ENCODE measurements at regions not wholly inside any gene's neighbourhood (a gene's known extent, or its start where the extent isn't known, plus 50 kb on each side); places are given as distances from the start of the nearest gene placed in this dataset.
"Not testable (repeated sequence)": the region's sequence is repeated elsewhere in the genome, so short reads cannot be mapped to it uniquely, and the experiment has no call there.

- DNase-seq, result peak in 1 of 3 donors; percentile 28
These were observed 54.4 kb downstream of the PRR18 start for GRCh38 chr6:166253778-166254204.

- peak in 1 of 3 donors; percentile 36 for DNase-seq
These were observed 54.9 kb downstream of the PRR18 start for GRCh38 chr6:166253281-166253681.

- no peak for DNase-seq
These were observed 55.6 kb downstream of the PRR18 start for GRCh38 chr6:166252601-166253000.

DNA sequence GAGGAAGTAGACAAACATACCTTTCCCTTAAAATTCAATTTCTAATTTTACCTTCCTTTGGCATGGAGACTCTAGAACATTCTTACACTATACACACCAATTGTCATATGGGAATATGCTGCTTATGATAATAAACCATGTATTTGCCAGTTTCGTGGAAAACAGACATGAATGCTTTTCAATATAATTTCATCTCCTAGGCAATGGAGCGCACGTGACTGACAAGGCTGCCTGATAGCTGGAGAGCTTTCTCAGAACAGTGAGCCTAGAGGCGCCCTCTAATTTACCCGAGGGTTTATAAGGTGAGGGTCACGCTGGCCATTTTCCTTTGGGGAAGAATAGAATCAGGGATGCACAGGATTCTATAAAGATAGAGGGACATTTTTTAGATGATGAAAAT, 56.5 kb downstream of the PRR18 start:
- DNase-seq, result no peak

DNA sequence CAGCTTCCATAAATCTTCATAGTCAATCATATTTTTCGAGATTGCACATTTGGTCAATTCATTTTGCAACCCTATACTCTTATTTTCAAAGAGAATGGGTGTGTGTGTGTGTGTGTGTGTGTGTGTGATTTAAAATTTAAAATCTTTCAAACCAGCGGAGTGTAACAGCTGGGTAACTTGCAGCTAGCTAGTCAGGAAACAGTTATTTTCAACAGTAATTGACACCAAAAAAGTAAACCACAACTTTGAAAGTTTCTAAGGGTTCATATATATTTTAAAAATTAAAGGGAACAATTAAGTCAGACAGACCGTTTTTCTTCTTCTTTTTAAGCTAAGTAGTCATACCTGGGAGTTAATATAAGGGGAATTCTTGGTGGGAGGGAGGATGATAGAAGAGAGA, 57.0 kb downstream of the PRR18 start:
- no peak for DNase-seq

DNA sequence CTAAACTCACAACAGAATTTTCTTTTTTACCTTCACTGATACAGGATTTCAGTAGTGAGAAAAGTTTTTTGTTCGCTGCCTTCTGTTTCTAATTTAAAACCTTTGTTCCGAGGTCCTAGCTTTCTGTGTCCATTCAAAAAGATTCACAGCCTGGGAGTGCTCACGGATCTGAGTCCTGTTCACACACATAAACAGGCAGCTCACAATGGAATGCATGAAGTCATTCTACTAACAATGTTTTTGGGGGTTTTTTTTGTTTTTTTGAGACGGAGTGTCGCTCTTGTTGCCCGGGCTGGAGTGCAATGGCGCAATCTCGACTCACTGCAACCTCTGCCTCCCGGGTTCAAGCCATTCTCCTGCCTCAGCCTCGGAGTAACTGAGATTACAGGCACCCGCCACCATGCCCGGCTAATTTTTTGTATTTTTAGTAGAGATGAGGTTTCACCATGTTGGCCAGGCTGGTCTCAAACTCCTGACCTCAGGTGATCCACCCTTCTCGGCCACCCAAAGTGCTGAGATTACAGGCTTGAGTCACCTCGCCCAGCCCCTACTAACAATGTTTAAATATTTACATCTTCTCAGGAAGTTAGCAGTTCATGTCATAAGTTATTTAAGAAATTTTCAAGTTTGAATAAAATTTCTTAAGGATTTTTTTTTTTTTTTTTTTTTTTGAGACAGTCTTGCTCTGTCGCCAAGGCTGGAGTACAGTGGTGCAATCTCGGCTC, 59.0 kb downstream of the PRR18 start:
- not testable (repeated sequence) for DNase-seq

DNA sequence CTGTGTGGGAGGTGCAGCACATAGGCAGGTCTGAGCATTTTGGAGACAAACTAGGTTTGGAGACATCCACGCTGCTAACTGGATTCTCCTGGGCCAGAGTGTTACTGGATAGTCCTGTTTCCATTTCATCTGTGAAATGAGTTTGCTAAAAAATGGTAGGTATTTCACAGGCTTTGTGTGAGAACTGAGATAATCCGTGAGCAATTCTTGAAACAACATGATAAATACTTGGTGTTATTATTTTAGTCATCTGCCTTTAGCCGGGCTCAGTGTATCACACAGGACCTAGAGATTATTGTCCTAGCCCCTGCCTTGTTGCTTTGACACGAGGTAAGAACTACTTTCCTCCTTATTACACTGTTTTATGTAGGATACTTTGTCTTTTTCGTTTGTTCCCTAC, 63.0 kb downstream of the PRR18 start:
- no peak for DNase-seq

- no peak for DNase-seq
These were observed 63.7 kb downstream of the PRR18 start for GRCh38 chr6:166244353-166245045.

GRCh38 chr6:166242888-166243287, 65.3 kb downstream of the PRR18 start:
- no peak for DNase-seq

GRCh38 chr6:166241974-166242373, 66.2 kb downstream of the PRR18 start:
- DNase-seq, result no peak

- DNase-seq, result no peak
These were observed 67.3 kb downstream of the PRR18 start for GRCh38 chr6:166240889-166241288.

GRCh38 chr6:166237617-166238016, 70.0 kb upstream of the TBXT start:
- no peak for DNase-seq

DNA sequence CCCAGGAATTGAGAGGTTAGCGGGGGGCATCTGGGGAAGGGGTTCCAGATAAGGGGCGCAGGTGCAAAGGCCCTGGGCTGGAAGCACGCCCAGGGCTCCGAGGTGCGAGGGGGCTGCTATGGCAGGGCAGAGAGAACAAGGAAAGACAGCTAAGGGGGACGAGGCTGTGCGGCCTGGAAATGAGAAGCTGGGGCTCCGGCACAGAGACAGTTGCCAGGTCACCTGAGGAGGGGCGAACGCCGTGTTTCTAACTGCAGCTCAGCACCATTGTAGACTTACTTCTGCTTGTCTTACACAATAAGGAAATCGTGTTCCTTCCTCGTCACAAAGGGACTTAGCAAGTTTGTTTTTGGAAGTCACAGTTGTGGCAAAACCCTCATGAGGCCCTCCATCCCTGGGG, 68.9 kb upstream of the TBXT start:
- no peak for DNase-seq

DNA sequence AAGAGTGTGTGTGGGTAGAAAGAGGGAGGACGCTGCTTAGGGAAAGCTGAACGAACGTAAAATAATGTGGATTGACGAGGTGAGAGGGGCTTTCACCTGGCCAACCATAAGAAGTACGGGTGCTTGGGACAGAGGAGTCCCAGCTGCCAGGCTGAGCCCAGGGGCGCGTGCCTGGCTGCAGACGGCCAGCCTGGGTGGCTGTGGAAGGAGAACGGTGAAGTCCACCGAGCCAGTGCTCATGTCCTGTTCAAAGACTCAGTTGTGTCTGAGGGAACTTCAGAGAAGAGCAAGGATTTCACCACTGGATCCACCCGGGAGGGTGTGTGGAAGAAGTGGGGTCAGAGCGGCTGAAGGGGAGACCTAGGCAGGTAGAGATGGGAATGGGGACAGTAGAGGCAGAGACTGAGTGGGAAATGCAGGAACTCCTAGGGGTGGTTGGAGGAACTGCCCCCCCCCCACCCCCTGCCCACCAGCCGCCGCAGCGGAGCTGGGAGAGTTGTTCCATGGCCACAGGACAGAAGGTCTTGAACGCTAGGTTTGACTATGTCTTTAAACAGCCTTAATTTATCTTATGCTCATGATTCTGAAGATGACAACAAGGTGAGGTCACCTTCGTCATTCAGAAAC, 68.1 kb upstream of the TBXT start:
- no peak for DNase-seq

- not testable (repeated sequence) for DNase-seq
These were observed 63.5 kb upstream of the TBXT start for GRCh38 chr6:166231181-166231580.

DNA sequence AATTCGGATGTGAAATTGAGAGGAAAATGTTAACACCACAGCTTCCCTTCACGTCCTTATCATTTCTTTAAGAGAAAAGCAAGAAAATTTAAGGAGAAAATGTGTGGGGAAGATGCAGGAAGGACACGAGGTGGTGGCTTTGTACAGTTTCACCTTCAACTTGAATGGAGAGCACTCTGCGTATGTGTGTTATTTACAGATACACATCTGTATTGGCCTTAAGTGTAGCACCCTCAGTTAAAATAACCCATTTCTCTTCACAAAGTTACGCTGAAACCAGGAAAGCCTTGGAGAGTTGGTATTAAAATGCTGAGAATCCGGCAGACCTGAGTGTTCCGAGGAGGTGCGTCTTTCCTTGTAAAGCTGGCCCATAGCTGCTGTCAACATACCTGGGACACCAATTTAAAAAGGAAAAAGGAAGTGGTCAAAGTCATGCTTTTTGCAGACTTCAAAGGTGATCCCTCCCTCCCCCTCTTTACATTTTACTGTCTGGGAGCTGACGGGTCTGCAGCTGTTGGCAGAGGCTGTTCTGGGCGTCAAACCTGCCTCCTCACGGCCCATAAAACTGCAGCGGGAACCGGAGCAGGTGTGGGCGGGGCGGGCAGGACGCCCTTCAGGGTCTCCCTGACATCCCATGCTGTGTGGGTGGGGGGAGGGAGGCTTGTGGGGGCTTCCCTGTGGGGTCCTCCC, 61.3 kb upstream of the TBXT start:
- no peak for DNase-seq

DNA sequence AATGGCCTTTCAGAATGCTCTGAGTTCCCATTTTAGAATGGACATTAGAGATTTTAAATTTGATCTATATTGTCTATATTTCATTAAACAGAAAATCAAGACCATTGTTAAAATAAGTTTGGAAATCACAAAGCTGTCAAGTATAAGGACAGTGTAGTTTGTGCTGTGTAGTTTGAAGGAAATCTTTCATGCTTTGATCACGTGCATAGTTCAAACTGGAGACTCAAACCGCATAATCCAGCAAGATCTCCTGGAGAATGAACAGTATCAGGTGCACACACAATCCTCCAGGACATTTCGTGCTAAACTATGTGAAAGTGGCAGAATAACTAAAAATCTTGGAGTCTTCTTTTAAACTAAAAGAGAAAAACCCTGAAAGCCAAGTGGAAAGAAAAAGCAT, 60.8 kb upstream of the TBXT start:
- DNase-seq, result no peak

- no peak for DNase-seq
These were observed 55.4 kb upstream of the TBXT start for GRCh38 chr6:166223079-166223478.

GRCh38 chr6:166222631-166223030, 55.0 kb upstream of the TBXT start:
- no peak for DNase-seq

GRCh38 chr6:166221636-166222035, 54.0 kb upstream of the TBXT start:
- no peak for DNase-seq

DNA sequence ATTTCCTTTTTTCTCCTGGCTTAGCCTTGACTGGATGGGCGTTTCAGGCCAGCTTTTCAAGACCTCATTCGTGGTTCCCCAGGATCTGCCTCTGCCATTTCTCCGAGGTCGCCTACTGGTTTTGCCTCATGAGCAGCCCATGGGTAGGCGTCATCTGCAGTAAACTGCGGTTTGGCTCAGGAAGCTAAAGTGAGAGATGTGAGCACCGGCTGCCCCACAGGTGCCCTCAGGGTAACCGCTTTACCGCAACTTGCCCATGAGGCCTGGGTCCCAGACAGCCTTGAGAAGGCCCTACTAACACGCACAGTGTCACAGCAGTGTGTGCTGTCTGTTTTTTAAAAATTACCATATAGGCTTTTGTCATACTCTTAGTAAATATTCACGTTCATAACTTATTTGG, 53.4 kb upstream of the TBXT start:
- no peak for DNase-seq

Data from muscle of back (tissue), 3 donors.